ENCODE measurements at regions not wholly inside any gene's neighbourhood (a gene's known extent, or its start where the extent isn't known, plus 50 kb on each side); places are given as distances from the start of the nearest gene placed in this dataset.

DNA sequence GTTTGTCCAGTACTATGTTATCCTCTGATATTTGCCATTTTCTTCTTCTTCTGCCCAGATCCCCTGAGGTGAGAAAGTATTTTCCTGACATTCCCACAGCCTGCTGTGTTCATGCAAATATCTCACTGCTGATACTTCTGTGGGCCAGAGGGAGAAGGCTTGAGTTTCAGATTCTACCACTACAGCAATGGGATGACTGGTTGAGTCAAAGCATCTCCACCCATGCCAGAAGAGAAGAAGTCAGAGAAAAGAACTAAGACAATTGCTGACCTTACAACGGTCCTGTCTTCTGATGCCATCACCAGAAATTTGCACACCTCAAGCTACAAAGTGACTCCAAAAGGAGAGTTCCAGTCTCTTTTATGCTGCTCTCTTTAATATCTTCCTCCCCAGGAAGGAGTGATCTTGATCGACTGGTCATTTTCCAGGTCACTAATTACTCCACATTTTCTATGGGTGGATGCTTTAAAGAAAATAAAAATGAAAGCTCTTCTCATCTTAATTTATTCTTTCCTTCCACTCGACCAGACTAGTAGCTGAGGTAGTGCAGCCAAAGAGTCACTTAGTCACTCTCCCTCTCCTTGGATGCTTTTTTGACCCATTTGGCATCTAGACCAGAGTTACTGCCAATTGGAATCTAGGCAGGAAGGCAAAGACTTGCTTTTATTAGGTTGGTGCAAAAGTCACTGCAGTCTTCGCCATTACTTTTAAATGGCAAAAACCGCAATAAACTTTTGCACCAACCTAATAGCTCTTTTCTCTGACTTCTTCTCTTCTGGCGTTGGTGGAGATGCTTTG lies 195.1 kb downstream of the PTPRC start:
- no peak for DNase-seq (ENCODE audit: low read depth)
- TF ChIP-seq, protein P1, sequence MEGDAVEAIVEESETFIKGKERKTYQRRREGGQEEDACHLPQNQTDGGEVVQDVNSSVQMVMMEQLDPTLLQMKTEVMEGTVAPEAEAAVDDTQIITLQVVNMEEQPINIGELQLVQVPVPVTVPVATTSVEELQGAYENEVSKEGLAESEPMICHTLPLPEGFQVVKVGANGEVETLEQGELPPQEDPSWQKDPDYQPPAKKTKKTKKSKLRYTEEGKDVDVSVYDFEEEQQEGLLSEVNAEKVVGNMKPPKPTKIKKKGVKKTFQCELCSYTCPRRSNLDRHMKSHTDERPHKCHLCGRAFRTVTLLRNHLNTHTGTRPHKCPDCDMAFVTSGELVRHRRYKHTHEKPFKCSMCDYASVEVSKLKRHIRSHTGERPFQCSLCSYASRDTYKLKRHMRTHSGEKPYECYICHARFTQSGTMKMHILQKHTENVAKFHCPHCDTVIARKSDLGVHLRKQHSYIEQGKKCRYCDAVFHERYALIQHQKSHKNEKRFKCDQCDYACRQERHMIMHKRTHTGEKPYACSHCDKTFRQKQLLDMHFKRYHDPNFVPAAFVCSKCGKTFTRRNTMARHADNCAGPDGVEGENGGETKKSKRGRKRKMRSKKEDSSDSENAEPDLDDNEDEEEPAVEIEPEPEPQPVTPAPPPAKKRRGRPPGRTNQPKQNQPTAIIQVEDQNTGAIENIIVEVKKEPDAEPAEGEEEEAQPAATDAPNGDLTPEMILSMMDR (IDR thresholded peaks at IDR 0.05; ENCODE audit: low read length, missing control alignments), result no peak

DNA sequence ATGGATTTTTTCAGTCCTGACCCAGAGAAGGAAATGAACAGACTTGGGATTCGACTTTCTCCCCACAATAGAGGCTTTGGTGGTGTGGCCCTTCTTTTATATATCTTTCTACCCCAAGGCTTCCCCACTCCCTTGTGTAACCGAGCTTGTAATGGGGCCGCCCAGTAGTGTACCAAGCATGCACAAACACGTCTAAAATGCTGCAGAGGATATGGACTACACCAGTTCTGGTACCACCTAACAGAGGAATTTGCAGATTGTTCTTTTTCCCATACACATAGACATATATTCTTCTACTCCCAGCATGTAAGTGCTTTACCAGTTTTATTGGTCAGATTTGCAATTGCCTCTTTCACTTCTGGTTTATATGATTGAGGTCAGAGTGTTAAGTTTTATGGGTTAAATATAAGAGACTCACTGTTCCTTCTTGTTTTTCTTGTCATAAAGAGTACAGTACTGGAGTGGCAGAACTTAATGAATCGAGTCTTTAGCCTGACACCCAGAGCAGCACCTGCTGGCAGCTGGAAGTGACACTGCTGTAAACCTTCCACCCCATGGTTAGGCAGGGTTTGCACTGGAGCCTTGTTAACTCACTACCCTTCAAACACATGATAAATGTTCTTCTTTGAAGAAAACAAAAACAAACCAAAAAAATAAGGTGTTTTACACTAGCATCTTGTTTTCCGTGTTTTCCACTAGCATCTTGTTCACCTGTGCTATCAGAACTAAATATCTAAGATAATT lies 198.6 kb downstream of the PTPRC start:
- H3K4me3 ChIP-seq (replicated peaks; ENCODE audit: low read depth, low read length), result no peak overlapping the region
- no peak for DNase-seq (ENCODE audit: low read depth)
- TF ChIP-seq, protein P1 (IDR thresholded peaks at IDR 0.05; ENCODE audit: low read length, missing control alignments), result no peak

More for the DNA sequence above, 195.1 kb downstream of the PTPRC start:
- no peak overlapping the region for H3K4me3 ChIP-seq (replicated peaks; ENCODE audit: low read depth, low read length)

DNA sequence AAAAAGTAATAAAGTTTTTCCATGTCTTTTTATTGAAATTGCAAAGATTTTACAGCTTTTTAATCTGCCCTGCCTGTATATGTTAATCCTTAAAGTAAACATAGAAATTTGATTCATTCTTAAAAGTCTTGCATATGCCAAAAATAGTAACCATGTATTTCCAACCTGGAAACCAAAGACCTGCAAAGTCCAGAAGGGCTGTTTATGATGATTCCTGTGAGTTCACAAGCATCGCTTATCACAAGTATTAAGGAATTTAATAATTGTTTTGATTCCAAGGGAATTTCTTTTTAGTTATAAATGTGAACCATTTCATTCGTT lies 199.1 kb downstream of the PTPRC start:
- no peak for DNase-seq (ENCODE audit: low read depth)
- TF ChIP-seq, protein P1 (IDR thresholded peaks at IDR 0.05; ENCODE audit: low read length, missing control alignments), result no peak
- H3K4me3 ChIP-seq (replicated peaks; ENCODE audit: low read depth, low read length), result no peak overlapping the region

DNA sequence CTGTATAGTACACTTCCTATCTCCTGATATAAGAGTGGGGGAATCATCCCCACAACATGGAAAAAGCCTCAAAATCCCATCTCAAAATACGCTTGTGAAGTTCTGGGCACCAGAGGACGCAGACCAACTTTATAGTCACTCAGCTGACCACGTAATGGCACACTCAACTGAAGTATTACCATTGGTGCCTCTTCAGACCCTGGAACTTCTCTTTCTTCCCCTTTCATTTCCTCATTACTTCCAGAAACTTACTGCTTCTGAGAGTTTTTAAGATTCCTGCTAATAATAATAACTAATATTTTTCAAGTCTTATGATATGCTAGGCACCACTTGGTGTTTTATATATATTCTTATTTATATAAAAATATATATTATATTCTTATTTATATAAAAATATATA lies 202.6 kb downstream of the PTPRC start:
- no peak overlapping the region for H3K4me3 ChIP-seq (replicated peaks; ENCODE audit: low read depth, low read length)
- TF ChIP-seq, protein P1 (IDR thresholded peaks at IDR 0.05; ENCODE audit: low read length, missing control alignments), result no peak
- no peak for DNase-seq (ENCODE audit: low read depth)

DNA sequence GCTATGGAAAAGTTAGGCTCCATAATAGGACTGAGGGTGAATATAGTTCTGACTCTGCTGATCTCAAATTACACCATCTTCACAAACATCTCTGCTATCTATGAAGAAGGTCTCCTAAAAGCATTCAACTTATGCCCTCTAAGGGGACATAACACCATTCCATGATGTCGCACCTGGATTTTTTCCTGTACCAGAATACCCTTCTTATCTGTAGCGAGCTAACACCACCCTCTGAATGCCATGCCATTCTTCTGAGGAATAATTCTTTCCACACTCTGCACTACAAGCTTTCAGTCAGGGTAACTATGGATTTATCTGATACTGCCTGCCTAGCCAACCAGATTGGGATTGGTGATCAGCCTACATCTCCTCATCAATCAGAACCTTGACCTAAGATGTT lies 203.8 kb downstream of the PTPRC start:
- TF ChIP-seq, protein P1 (IDR thresholded peaks at IDR 0.05; ENCODE audit: low read length, missing control alignments), result no peak
- DNase-seq (ENCODE audit: low read depth), result no peak
- no peak overlapping the region for H3K4me3 ChIP-seq (replicated peaks; ENCODE audit: low read depth, low read length)

DNA sequence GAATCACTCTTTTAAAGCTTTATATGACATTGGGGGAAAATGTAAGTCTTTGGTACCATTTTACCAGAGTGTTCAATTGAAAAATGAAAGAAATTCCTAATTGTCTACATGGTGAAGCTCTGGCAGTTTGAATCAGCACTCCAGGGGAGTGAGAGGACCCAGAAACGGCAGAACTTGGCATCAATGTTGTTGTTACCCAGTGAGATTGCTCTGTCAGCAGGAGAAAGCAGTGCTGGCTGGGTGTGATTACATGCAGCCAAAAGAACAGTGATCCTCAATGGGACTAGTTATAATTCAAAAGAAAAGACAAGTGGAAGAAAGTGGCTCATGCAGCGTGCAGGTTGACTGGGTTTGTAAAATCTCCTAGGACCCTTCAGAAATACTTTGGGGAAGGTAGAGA lies 206.4 kb downstream of the PTPRC start:
- TF ChIP-seq, protein P1 (IDR thresholded peaks at IDR 0.05; ENCODE audit: low read length, missing control alignments), result no peak
- no peak for DNase-seq (ENCODE audit: low read depth)
- no peak overlapping the region for H3K4me3 ChIP-seq (replicated peaks; ENCODE audit: low read depth, low read length)
